ENCODE measurements at regions not wholly inside any gene's neighbourhood (a gene's known extent, or its start where the extent isn't known, plus 50 kb on each side); places are given as distances from the start of the nearest gene placed in this dataset.
A peak's percentile ranks its signal among the peaks of the same experiment; 100 is the strongest.
"Not testable (repeated sequence)": the region's sequence is repeated elsewhere in the genome, so short reads cannot be mapped to it uniquely, and the experiment has no call there.

GRCh38 chr6:144479991-144480390, 194.9 kb downstream of the UTRN start:
- no peak for DNase-seq

GRCh38 chr6:144480473-144480872, 195.3 kb downstream of the UTRN start:
- no peak for DNase-seq

GRCh38 chr6:144481527-144481926, 196.4 kb downstream of the UTRN start:
- no peak for DNase-seq

- DNase-seq: peak; percentile 83
Measured at GRCh38 chr6:144482142-144482541, 197.0 kb downstream of the UTRN start.

- DNase-seq: no peak
Measured at GRCh38 chr6:144485531-144485930, 200.4 kb downstream of the UTRN start.

GRCh38 chr6:144488590-144488989, 203.5 kb downstream of the UTRN start:
- no peak for DNase-seq

- DNase-seq: no peak
Measured at GRCh38 chr6:144493035-144493910, 208.1 kb downstream of the UTRN start.

- DNase-seq: not testable (repeated sequence)
Measured at GRCh38 chr6:144495076-144495475, 209.9 kb downstream of the UTRN start.

GRCh38 chr6:144497650-144498049, 212.5 kb downstream of the UTRN start:
- DNase-seq: no peak

GRCh38 chr6:144500892-144501291, 215.8 kb downstream of the UTRN start:
- DNase-seq: no peak

- not testable (repeated sequence) for DNase-seq
Measured at GRCh38 chr6:144505214-144505613, 220.1 kb downstream of the UTRN start.

- not testable (repeated sequence) for DNase-seq
Measured at GRCh38 chr6:144506051-144506450, 220.9 kb downstream of the UTRN start.

GRCh38 chr6:144507772-144508312, 222.7 kb downstream of the UTRN start:
- not testable (repeated sequence) for DNase-seq

- no peak for DNase-seq
Measured at GRCh38 chr6:144510859-144511258, 225.7 kb downstream of the UTRN start.

GRCh38 chr6:144515761-144516160, 230.6 kb downstream of the UTRN start:
- no peak for DNase-seq

GRCh38 chr6:144519426-144519825, 234.3 kb downstream of the UTRN start:
- no peak for DNase-seq

- no peak for DNase-seq
Measured at GRCh38 chr6:144528743-144529425, 243.7 kb downstream of the UTRN start.

GRCh38 chr6:144530118-144530517, 245.0 kb downstream of the UTRN start:
- no peak for DNase-seq

- not testable (repeated sequence) for DNase-seq
Measured at GRCh38 chr6:144532238-144532637, 247.1 kb downstream of the UTRN start.

- DNase-seq: no peak
Measured at GRCh38 chr6:144534180-144534579, 249.0 kb downstream of the UTRN start.

GRCh38 chr6:144535630-144536029, 250.5 kb downstream of the UTRN start:
- DNase-seq: no peak

GRCh38 chr6:144536079-144536478, 250.9 kb downstream of the UTRN start:
- no peak for DNase-seq

- no peak for DNase-seq
Measured at GRCh38 chr6:144543006-144543871, 258.1 kb downstream of the UTRN start.
